ENCODE measurements at regions not wholly inside any gene's neighbourhood (a gene's known extent, or its start where the extent isn't known, plus 50 kb on each side); places are given as distances from the start of the nearest gene placed in this dataset.

- H3K4me2 ChIP-seq (ENCODE audit: insufficient read depth, insufficient read length, low read length) = no peak overlapping the region
- WGBS (ENCODE audit: extremely low coverage, insufficient read length, low lambda C conversion rate) = no CpG with 5 or more reads among the region's 2 CpGs
- H3K56ac ChIP-seq (ENCODE audit: insufficient read length, low read depth, low read length) = no peak overlapping the region
These were observed 209.4 kb downstream of the DIPK2A start for GRCh38 chr3:144181062-144181461.

More at GRCh38 chr3:144181062-144181461, 209.4 kb downstream of the DIPK2A start:
- H3K4ac ChIP-seq (ENCODE audit: low read depth, low read length) = no peak overlapping the region
- H3K79me1 ChIP-seq (ENCODE audit: insufficient read depth, low read depth, low read length, poor library complexity, severe bottlenecking) = no peaks in the 10 kb centered on the region
- no peak overlapping the region for H2AK5ac ChIP-seq (ENCODE audit: insufficient read length, low read length)
- no peak overlapping the region for H4K8ac ChIP-seq (replicated peaks; ENCODE audit: insufficient read length, low read depth, low read length)
- H3K14ac ChIP-seq (ENCODE audit: insufficient read depth, low read length) = no peak overlapping the region
- no peak for TF ChIP-seq CTCF (conservative IDR thresholded peaks at IDR 0.05)
- H3K18ac ChIP-seq (ENCODE audit: insufficient read length, low read depth, low read length) = no peak overlapping the region
- Mint-ChIP-seq H3K4me3 (no peak overlapping the region), H3K4me1 (no peaks in the 10 kb centered on the region), H3K36me3 (ENCODE audit: insufficient read depth in 1 of 3, low read depth in 3 of 3) (peaks cover 0 to 7% (median 4%) of the 10 kb centered on the region in 3 experiments; a peak in 3 of 7 replicates), H3K27ac (no peak overlapping the region), H3K9me3 (peaks cover 6 to 8% of the 10 kb centered on the region in 2 experiments; a peak in 3 of 5 replicates), H3K27me3 (ENCODE audit: low read depth) (no peaks in the 10 kb centered on the region)
- no peaks in the 10 kb centered on the region for H3K9me3 ChIP-seq (ENCODE audit: control insufficient read depth, low read depth, low read length)
- no peak overlapping the region for H4K91ac ChIP-seq (ENCODE audit: insufficient read length, low read depth, low read length)
- H3K23ac ChIP-seq (ENCODE audit: insufficient read length, low read depth, low read length) = no peak overlapping the region
- H4K20me1 ChIP-seq (ENCODE audit: control insufficient read depth, insufficient read depth, insufficient read length) = no peaks in the 10 kb centered on the region
- no peak overlapping the region for H2AFZ ChIP-seq (ENCODE audit: low read length)
- no peak overlapping the region for H3T11ph ChIP-seq (ENCODE audit: low read length)
- H4K5ac ChIP-seq (ENCODE audit: insufficient read length, low read depth, low read length) = no peak overlapping the region
- no peak overlapping the region for H2BK12ac ChIP-seq (ENCODE audit: insufficient read length, low read depth, low read length)
- H2BK20ac ChIP-seq (ENCODE audit: low read depth, low read length, poor library complexity, severe bottlenecking) = no peak overlapping the region
- H3K4me1 ChIP-seq (ENCODE audit: insufficient read depth, low read length) = no peaks in the 10 kb centered on the region
- H3K27ac ChIP-seq (ENCODE audit: insufficient read length, low read depth, low read length) = no peak overlapping the region
- no peaks in the 10 kb centered on the region for H3K27me3 ChIP-seq (ENCODE audit: insufficient read depth, low read length)
- no peaks in the 10 kb centered on the region for H3K23me2 ChIP-seq (ENCODE audit: insufficient read length, low read depth, low read length, poor library complexity, severe bottlenecking)
- no peaks in the 10 kb centered on the region for H3K79me2 ChIP-seq (ENCODE audit: insufficient read depth, low read length)
- H2BK15ac ChIP-seq (ENCODE audit: low read depth, low read length) = no peak overlapping the region
- H2BK120ac ChIP-seq (ENCODE audit: low read depth, low read length, poor library complexity, severe bottlenecking) = no peak overlapping the region
- H3K9ac ChIP-seq (ENCODE audit: extremely low read depth, insufficient read length, low read length) = no peak overlapping the region
- no peak for DNase-seq
- H2BK5ac ChIP-seq (ENCODE audit: insufficient read length, low read length) = no peak overlapping the region

Data from H9 (cell line).